ENCODE measurements at regions not wholly inside any gene's neighbourhood (a gene's known extent, or its start where the extent isn't known, plus 50 kb on each side); places are given as distances from the start of the nearest gene placed in this dataset.

- no peak for TF ChIP-seq CTCF (IDR thresholded peaks at IDR 0.05)
- no peak for TF ChIP-seq POLR2A (IDR thresholded peaks at IDR 0.05)
Observed at GRCh38 chr6:91816335-91816734, 1229.5 kb upstream of the MAP3K7 start.

Data from body of pancreas (tissue), 4 donors.